Astrocyte (in vitro differentiated cells and primary cell): ENCODE measurements at regions not wholly inside any gene's neighbourhood (a gene's known extent, or its start where the extent isn't known, plus 50 kb on each side); places are given as distances from the start of the nearest gene placed in this dataset.

Experiments used
- EZH2 ChIP-seq: IDR thresholded peaks from 2 replicates; pipeline ENCODE4 v1.6.1; 2012; ENCODE audit warnings: mild to moderate bottlenecking, low read length, inconsistent platforms; ENCODE audit not compliant: insufficient read depth
- TF ChIP-seq, protein P1 (sequence below): IDR thresholded peaks from 2 replicates; pipeline ENCODE4 v1.5.1; 2011; ENCODE audit warnings: low read depth, mild to moderate bottlenecking, inconsistent platforms, low read length, moderate library complexity; ENCODE audit not compliant: insufficient read depth

- TF ChIP-seq, protein P1, sequence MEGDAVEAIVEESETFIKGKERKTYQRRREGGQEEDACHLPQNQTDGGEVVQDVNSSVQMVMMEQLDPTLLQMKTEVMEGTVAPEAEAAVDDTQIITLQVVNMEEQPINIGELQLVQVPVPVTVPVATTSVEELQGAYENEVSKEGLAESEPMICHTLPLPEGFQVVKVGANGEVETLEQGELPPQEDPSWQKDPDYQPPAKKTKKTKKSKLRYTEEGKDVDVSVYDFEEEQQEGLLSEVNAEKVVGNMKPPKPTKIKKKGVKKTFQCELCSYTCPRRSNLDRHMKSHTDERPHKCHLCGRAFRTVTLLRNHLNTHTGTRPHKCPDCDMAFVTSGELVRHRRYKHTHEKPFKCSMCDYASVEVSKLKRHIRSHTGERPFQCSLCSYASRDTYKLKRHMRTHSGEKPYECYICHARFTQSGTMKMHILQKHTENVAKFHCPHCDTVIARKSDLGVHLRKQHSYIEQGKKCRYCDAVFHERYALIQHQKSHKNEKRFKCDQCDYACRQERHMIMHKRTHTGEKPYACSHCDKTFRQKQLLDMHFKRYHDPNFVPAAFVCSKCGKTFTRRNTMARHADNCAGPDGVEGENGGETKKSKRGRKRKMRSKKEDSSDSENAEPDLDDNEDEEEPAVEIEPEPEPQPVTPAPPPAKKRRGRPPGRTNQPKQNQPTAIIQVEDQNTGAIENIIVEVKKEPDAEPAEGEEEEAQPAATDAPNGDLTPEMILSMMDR = no peak
- TF ChIP-seq EZH2 = no peak
Measured at GRCh38 chr11:130603335-130603906, 155.0 kb downstream of the ADAMTS15 start.
